SHP77 treated with DMSO at 0.1 percent for 48 hours (cell line): ENCODE measurements at regions not wholly inside any gene's neighbourhood (a gene's known extent, or its start where the extent isn't known, plus 50 kb on each side); places are given as distances from the start of the nearest gene placed in this dataset.
"Not testable (repeated sequence)": the region's sequence is repeated elsewhere in the genome, so short reads cannot be mapped to it uniquely, and the experiment has no call there.

ENCODE experiments used
- DNase-seq: peaks from one replicate; lab custom pipeline; 2025; lab: John Stamatoyannopoulos, UW

GRCh38 chrX:44785652-44786051 lies 58.2 kb upstream of the DUSP21 start:
- DNase-seq = no peak

- no peak for DNase-seq
Observed at GRCh38 chrX:44784241-44784640, 59.6 kb upstream of the DUSP21 start.

- DNase-seq = no peak
Observed at GRCh38 chrX:44778254-44778653, 65.6 kb upstream of the DUSP21 start.

GRCh38 chrX:44775726-44776125 lies 68.1 kb upstream of the DUSP21 start:
- DNase-seq = no peak

GRCh38 chrX:44774066-44774465 lies 69.8 kb upstream of the DUSP21 start:
- DNase-seq = not testable (repeated sequence)

- DNase-seq = no peak
Observed at GRCh38 chrX:44770121-44770520, 73.7 kb upstream of the DUSP21 start.

GRCh38 chrX:44767308-44767707 lies 76.5 kb upstream of the DUSP21 start:
- no peak for DNase-seq

- DNase-seq = no peak
Observed at GRCh38 chrX:44765556-44765955, 78.3 kb upstream of the DUSP21 start.

- DNase-seq = no peak
Observed at GRCh38 chrX:44747969-44748368, 95.9 kb upstream of the DUSP21 start.

GRCh38 chrX:44747317-44747716 lies 96.5 kb upstream of the DUSP21 start:
- DNase-seq = no peak

GRCh38 chrX:44744799-44745198 lies 99.0 kb upstream of the DUSP21 start:
- DNase-seq = no peak

GRCh38 chrX:44742480-44743155 lies 101.2 kb upstream of the DUSP21 start:
- no peak for DNase-seq

GRCh38 chrX:44741859-44742258 lies 102.0 kb upstream of the DUSP21 start:
- not testable (repeated sequence) for DNase-seq

GRCh38 chrX:44741458-44741857 lies 102.4 kb upstream of the DUSP21 start:
- DNase-seq = not testable (repeated sequence)

GRCh38 chrX:44735498-44735897 lies 108.3 kb upstream of the DUSP21 start:
- no peak for DNase-seq

GRCh38 chrX:44733931-44734330 lies 109.9 kb upstream of the DUSP21 start:
- DNase-seq = no peak

GRCh38 chrX:44731160-44731559 lies 112.7 kb upstream of the DUSP21 start:
- DNase-seq = no peak

- no peak for DNase-seq
Observed at GRCh38 chrX:44723426-44723825, 120.4 kb upstream of the DUSP21 start.

GRCh38 chrX:44708470-44708869 lies 135.4 kb upstream of the DUSP21 start:
- no peak for DNase-seq

GRCh38 chrX:44705817-44706551 lies 137.8 kb upstream of the DUSP21 start:
- no peak for DNase-seq

- DNase-seq = no peak
Observed at GRCh38 chrX:44698357-44698756, 145.5 kb upstream of the DUSP21 start.

GRCh38 chrX:44693255-44693654 lies 150.6 kb upstream of the DUSP21 start:
- no peak for DNase-seq

- DNase-seq = no peak
Observed at GRCh38 chrX:44690129-44690528, 147.5 kb upstream of the FUNDC1 start.
